MM.1S (cell line): ENCODE measurements at regions not wholly inside any gene's neighbourhood (a gene's known extent, or its start where the extent isn't known, plus 50 kb on each side); places are given as distances from the start of the nearest gene placed in this dataset.

Experiments
- DNase-seq: peaks from one replicate; pipeline ENCODE4 v3.0.0-alpha.2; 2015
- H2AFZ ChIP-seq: fragments of 300-600 bp; sonication (generic); 2 replicates; pipeline ENCODE4 v1.6.0; 2016; ENCODE audit warnings: antibody characterized with exemption, low read length
- H3F3A ChIP-seq: fragments of 300-600 bp; sonication (generic); 2 replicates; pipeline ENCODE4 v1.6.1; 2016; ENCODE audit warnings: mild to moderate bottlenecking, antibody characterized with exemption, low read length, moderate library complexity, mixed read lengths; ENCODE audit not compliant: insufficient read depth
- H3K27ac ChIP-seq: fragments of 300-600 bp; sonication (generic); 2 replicates; pipeline ENCODE4 v1.5.1; 2016; ENCODE audit warnings: mild to moderate bottlenecking, low read length
- H3K27me3 ChIP-seq: fragments of 300-600 bp; sonication (generic); replicated peaks from 2 replicates; pipeline ENCODE4 v1.6.0; 2016; ENCODE audit warnings: low read length; ENCODE audit not compliant: insufficient read depth
- H3K36me3 ChIP-seq: fragments of 300-600 bp; sonication (generic); replicated peaks from 2 replicates; pipeline ENCODE4 v1.6.1; 2016; ENCODE audit warnings: mild to moderate bottlenecking, low read length, mixed read lengths; ENCODE audit not compliant: insufficient read depth
- H3K4me1 ChIP-seq: fragments of 300-600 bp; sonication (generic); 2 replicates; pipeline ENCODE4 v1.6.1; 2016; ENCODE audit warnings: low read length, mixed read lengths
- H3K4me2 ChIP-seq: fragments of 300-600 bp; sonication (generic); 2 replicates; pipeline ENCODE4 v1.6.0; 2016; ENCODE audit warnings: low read depth, low read length
- H3K4me3 ChIP-seq: fragments of 300-600 bp; sonication (generic); 2 replicates; pipeline ENCODE4 v1.5.1; 2016; ENCODE audit warnings: low read length, mixed read lengths
- H3K79me2 ChIP-seq: fragments of 300-600 bp; sonication (generic); 2 replicates; pipeline ENCODE4 v1.6.1; 2016; ENCODE audit warnings: mixed run types, low read length, mixed read lengths
- H3K9ac ChIP-seq: fragments of 300-600 bp; sonication (generic); 2 replicates; pipeline ENCODE4 v1.6.1; 2016; ENCODE audit warnings: low read length, mixed read lengths
- H3K9me2 ChIP-seq: fragments of 300-600 bp; sonication (generic); replicated peaks from 2 replicates; pipeline ENCODE4 v1.6.1; 2016; ENCODE audit warnings: mild to moderate bottlenecking, low read length, mixed read lengths; ENCODE audit not compliant: insufficient read depth
- H3K9me3 ChIP-seq: fragments of 300-600 bp; sonication (generic); replicated peaks from 2 replicates; pipeline ENCODE4 v1.6.1; 2016; ENCODE audit warnings: mild to moderate bottlenecking, low read length, mixed read lengths; ENCODE audit not compliant: insufficient read depth
- H4K20me1 ChIP-seq: fragments of 300-600 bp; sonication (generic); 2 replicates; pipeline ENCODE4 v1.6.1; 2016; ENCODE audit warnings: mild to moderate bottlenecking, low read length, moderate library complexity, mixed read lengths; ENCODE audit not compliant: insufficient read depth
- CTCF ChIP-seq: fragments of 300-600 bp; sonication (generic); IDR thresholded peaks from 2 replicates; pipeline ENCODE4 v1.5.1; 2016; ENCODE audit warnings: antibody characterized with exemption, low read length, mixed read lengths
- EZH2 ChIP-seq: fragments of 300-600 bp; sonication (generic); optimal IDR thresholded peaks from 2 replicates; pipeline ENCODE3; 2017; ENCODE audit warnings: low read depth, mild to moderate bottlenecking, antibody characterized with exemption, low read length, mixed read lengths
- EZH2phosphoT487 ChIP-seq: fragments of 300-600 bp; sonication (generic); IDR thresholded peaks from 2 replicates; pipeline ENCODE4 v1.6.1; 2018; ENCODE audit warnings: antibody characterized with exemption, low read length

- Histone ChIP-seq H3K4me1 (peaks cover 3% of the 10 kb centered on the region), H3K4me2 (no peak overlapping the region), H2AFZ (no peak overlapping the region), H3K9me3 (no peaks in the 10 kb centered on the region), H3K27ac (no peak overlapping the region), H3K36me3 (no peaks in the 10 kb centered on the region), H3K79me2 (no peaks in the 10 kb centered on the region), H3K27me3 (no peaks in the 10 kb centered on the region), H4K20me1 (no peaks in the 10 kb centered on the region), H3F3A (no peaks in the 10 kb centered on the region), H3K9me2 (no peaks in the 10 kb centered on the region), H3K9ac (no peak overlapping the region), H3K4me3 (no peak overlapping the region)
- DNase-seq, result no peak
- TF ChIP-seq CTCF, result no peak
- TF ChIP-seq EZH2phosphoT487, result no peak
- no peak for TF ChIP-seq EZH2
Observed at GRCh38 chr13:31914843-31915242, 116.7 kb upstream of the FRY start.

- Histone ChIP-seq H3K27ac (no peak overlapping the region), H3F3A (no peaks in the 10 kb centered on the region), H2AFZ (no peak overlapping the region), H4K20me1 (no peaks in the 10 kb centered on the region), H3K9me3 (no peaks in the 10 kb centered on the region), H3K4me1 (peaks cover 16% of the 10 kb centered on the region), H3K4me3 (no peak overlapping the region), H3K9ac (no peak overlapping the region), H3K36me3 (no peaks in the 10 kb centered on the region), H3K9me2 (no peaks in the 10 kb centered on the region), H3K27me3 (no peaks in the 10 kb centered on the region), H3K79me2 (no peaks in the 10 kb centered on the region), H3K4me2 (no peak overlapping the region)
- TF ChIP-seq CTCF (no peak), EZH2phosphoT487 (no peak), EZH2 (no peak)
- DNase-seq, result no peak
Observed at GRCh38 chr13:31918707-31919106, 112.9 kb upstream of the FRY start.

- Histone ChIP-seq H3K27me3 (no peaks in the 10 kb centered on the region), H3K4me1 (peaks cover 16% of the 10 kb centered on the region), H3K9ac (no peak overlapping the region), H3K9me3 (no peaks in the 10 kb centered on the region), H3K79me2 (no peaks in the 10 kb centered on the region), H2AFZ (no peak overlapping the region), H3F3A (no peaks in the 10 kb centered on the region), H3K9me2 (no peaks in the 10 kb centered on the region), H3K27ac (no peak overlapping the region), H3K36me3 (no peaks in the 10 kb centered on the region), H3K4me2 (no peak overlapping the region), H3K4me3 (no peak overlapping the region), H4K20me1 (no peaks in the 10 kb centered on the region)
- DNase-seq, result no peak
- no peak for TF ChIP-seq EZH2phosphoT487
- no peak for TF ChIP-seq CTCF
- no peak for TF ChIP-seq EZH2
Observed at GRCh38 chr13:31919241-31919640, 112.3 kb upstream of the FRY start.
